ENCODE measurements at regions not wholly inside any gene's neighbourhood (a gene's known extent, or its start where the extent isn't known, plus 50 kb on each side); places are given as distances from the start of the nearest gene placed in this dataset.

GRCh38 chr10:81297292-81297691 is 577.7 kb upstream of the NRG3 start:
- no peak overlapping the region for H3K4me3 ChIP-seq (ENCODE audit: low read length)

GRCh38 chr10:81303656-81304055 is 571.3 kb upstream of the NRG3 start:
- DNase-seq (ENCODE audit: low read depth): no peak
- no peak for TF ChIP-seq CTCF (conservative IDR thresholded peaks at IDR 0.05; ENCODE audit: low read length)
- no peak overlapping the region for H3K4me3 ChIP-seq (ENCODE audit: low read length)

More at GRCh38 chr10:81297292-81297691, 577.7 kb upstream of the NRG3 start:
- DNase-seq (ENCODE audit: low read depth): no peak
- TF ChIP-seq CTCF (conservative IDR thresholded peaks at IDR 0.05; ENCODE audit: low read length): no peak

GRCh38 chr10:81306971-81307782 is 567.8 kb upstream of the NRG3 start:
- DNase-seq (ENCODE audit: low read depth): no peak
- TF ChIP-seq CTCF (conservative IDR thresholded peaks at IDR 0.05; ENCODE audit: low read length): no peak
- H3K4me3 ChIP-seq (ENCODE audit: low read length): no peak overlapping the region

- H3K4me3 ChIP-seq (ENCODE audit: low read length): no peak overlapping the region
- TF ChIP-seq CTCF (conservative IDR thresholded peaks at IDR 0.05; ENCODE audit: low read length): no peak
- DNase-seq (ENCODE audit: low read depth): no peak
Measured at GRCh38 chr10:81309041-81309552, 565.9 kb upstream of the NRG3 start.

GRCh38 chr10:81314471-81314870 is 560.5 kb upstream of the NRG3 start:
- H3K4me3 ChIP-seq (ENCODE audit: low read length): no peak overlapping the region
- no peak for TF ChIP-seq CTCF (conservative IDR thresholded peaks at IDR 0.05; ENCODE audit: low read length)
- no peak for DNase-seq (ENCODE audit: low read depth)

- TF ChIP-seq CTCF (conservative IDR thresholded peaks at IDR 0.05; ENCODE audit: low read length): no peak
- no peak for DNase-seq (ENCODE audit: low read depth)
- H3K4me3 ChIP-seq (ENCODE audit: low read length): no peak overlapping the region
Measured at GRCh38 chr10:81315026-81315425, 560.0 kb upstream of the NRG3 start.

- TF ChIP-seq CTCF (conservative IDR thresholded peaks at IDR 0.05; ENCODE audit: low read length): no peak
- no peak for DNase-seq (ENCODE audit: low read depth)
- H3K4me3 ChIP-seq (ENCODE audit: low read length): no peak overlapping the region
Measured at GRCh38 chr10:81348003-81348402, 527.0 kb upstream of the NRG3 start.
